Heart right ventricle (tissue), 16 donors: ENCODE measurements at regions not wholly inside any gene's neighbourhood (a gene's known extent, or its start where the extent isn't known, plus 50 kb on each side); places are given as distances from the start of the nearest gene placed in this dataset.

Source experiments
- ATAC-seq, 8 donors: fragments of 200-7000 bp; cut with Tn5 transposase; one replicate each; pipeline ENCODE4 v1.9.1; 2020; ENCODE audit warnings: mild to moderate bottlenecking in 8 of 8, moderate library complexity in 8 of 8, moderate number of reproducible peaks in 1 of 8
- DNase-seq, 2 donors: peaks; one replicate each; pipeline ENCODE4 v3.0.0-alpha.2; 2020
- H3K27ac ChIP-seq, 10 donors: fragments of 200-600 bp; sonication (generic) in 2 of 10; one replicate each; pipeline versions ENCODE4 v1.5.0 to v1.8.0; 2020 to 2022; ENCODE audit warnings: mild to moderate bottlenecking in 3 of 10
- H3K27me3 ChIP-seq, 7 donors: fragments of 200-600 bp; one replicate each; pipeline ENCODE4 v1.8.0; 2021 to 2022; ENCODE audit warnings: mild to moderate bottlenecking in 2 of 7
- H3K36me3 ChIP-seq, 9 donors: fragments of 200-600 bp; sonication (generic) in 1 of 9; one replicate each; pipeline versions ENCODE4 v1.5.0 to v1.8.0; 2020 to 2022; ENCODE audit warnings: mild to moderate bottlenecking in 2 of 9
- H3K4me1 ChIP-seq, 9 donors: fragments of 200-600 bp; sonication (generic) in 1 of 9; one replicate each; pipeline versions ENCODE4 v1.5.0 to v1.8.0; 2020 to 2022; ENCODE audit warnings: mild to moderate bottlenecking in 4 of 9
- H3K4me3 ChIP-seq, 10 donors: fragments of 200-600 bp; sonication (generic) in 2 of 10; one replicate each; pipeline versions ENCODE4 v1.5.0 to v1.8.0; 2020 to 2022; ENCODE audit warnings: mild to moderate bottlenecking in 7 of 10, moderate library complexity in 2 of 10
- H3K9me3 ChIP-seq, 11 donors: fragments of 200-600 bp in 10 of 11; sonication (generic) in 2 of 11; one replicate each; pipeline versions ENCODE4 v1.5.0 to v1.8.0; 2013 to 2022; ENCODE audit warnings: mild to moderate bottlenecking in 2 of 11, control low read depth in 1 of 11, moderate library complexity in 1 of 11
- CTCF ChIP-seq, 9 donors: fragments of 200-600 bp; sonication (generic) in 2 of 9; IDR thresholded peaks; one replicate each; pipeline versions ENCODE4 v1.5.0 to v1.8.0; 2021 to 2022; ENCODE audit warnings: antibody characterized with exemption in 9 of 9, mild to moderate bottlenecking in 5 of 9, moderate library complexity in 1 of 9
- whole genome bisulfite sequencing, 2 donors: extraction: QIAGEN DNeasy Blood & Tissue Kit; methylation state at CpG; one replicate each; pipeline ENCODE4 v1.1.7; 2013; ENCODE audit warnings: inconsistent platforms in 1 of 2; 5-methylcytosine and 5-hydroxymethylcytosine counted together
- intact Hi-C, 10 donors: fragments of 100-400 bp; cut with DNase I; formaldehyde crosslinking; loops; one replicate each; pipeline versions ENCODE4 v1.11.1 to v1.14.2; 2022
- donor health status: Arrhythmogenic right ventricular cardiomyopathy.
- donor health status: ischemic (EF 13 %, LVEDD 7.1; RV severe dilation, severe dysfunction).
- donor health status: healthy with polysubstance abuse.
- donor health status: DM: no; HTN: yes; CAD: no.
- donor health status: DM: no; HTN: no; CAD: no.
- donor health status: ischemic (EF 25% LVEDD 6.9; RV normal size, moderate dysfunction).
- donor health status: ischemic (EF 25% LVEDD 5.7; RV mildly dilated, moderate dysfunction).
- donor health status: healthy.
- donor health status: DM: yes; HTN: yes; CAD: no.
- donor health status: Ischemic cardiomyopathy.
- donor health status: ischemic (EF 35%, LVEDD 5.7; RV mildly dilated, moderate dysfunction).
- donor health status: nonischemic (EF 11% LVEDD 7.7; RV severe dilation, severe dysfunction).
- donor health status: DM: yes; HTN: yes; CAD: no.
- donor health status: PGD.
- donor health status: ischemic (EF 29% LVEDD 5.4; RV normal size, mild dysfunction).
- donor health status: nonischemic (EF 23%, LVEDD 6.1; RV moderate dilation, normal function).

DNA sequence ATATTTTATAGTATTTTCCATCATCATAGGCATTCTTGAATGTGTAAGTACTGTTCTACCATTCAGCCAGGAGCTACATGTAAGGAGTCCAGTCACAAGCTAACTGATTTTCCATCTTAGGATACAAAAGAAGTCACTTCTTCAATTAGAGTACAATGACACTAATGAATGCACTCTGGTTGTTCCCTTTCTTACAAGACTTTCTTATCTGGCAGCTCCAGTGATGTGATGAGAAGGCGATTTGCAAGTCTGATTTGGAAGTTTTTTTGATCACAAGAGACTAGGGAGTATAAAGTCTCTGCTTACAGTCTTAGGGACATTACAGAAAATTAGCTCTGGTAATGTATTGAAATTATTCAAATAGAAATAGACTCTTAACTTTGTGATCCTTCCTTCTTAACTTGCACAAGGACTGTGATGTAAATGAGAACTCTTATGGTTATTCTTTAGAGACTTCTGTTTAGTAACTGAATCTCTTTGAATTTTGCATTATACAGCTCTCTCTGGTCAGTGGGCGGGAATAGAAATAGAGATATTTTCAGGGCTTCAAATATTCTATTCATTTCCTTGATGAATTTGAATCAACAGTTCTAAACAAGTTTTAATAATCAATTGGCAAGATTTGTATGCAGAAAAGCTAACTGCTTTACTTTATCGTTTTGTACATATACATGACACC lies 130.4 kb upstream of the CDH6 start:
- ATAC-seq (no peak), DNase-seq (no peak)
- no peak overlapping the region for H3K4me3 ChIP-seq
- H3K4me1 ChIP-seq: no peaks in the 10 kb centered on the region
- no peaks in the 10 kb centered on the region for H3K27me3 ChIP-seq
- no peak overlapping the region for H3K27ac ChIP-seq
- H3K9me3 ChIP-seq: no peaks in the 10 kb centered on the region
- intact Hi-C loops: no loop called here
- H3K36me3 ChIP-seq: no peaks in the 10 kb centered on the region
- TF ChIP-seq CTCF (IDR thresholded peaks at IDR 0.05): no peak
- 81 to 88% methylated on average over 3 of the region's 3 CpGs for WGBS, 2 donors

- WGBS, 2 donors: 80 to 83% methylated on average over 2 of the region's 2 CpGs
- no peak overlapping the region for H3K4me3 ChIP-seq
- H3K4me1 ChIP-seq: no peaks in the 10 kb centered on the region
- no peak overlapping the region for H3K27ac ChIP-seq
- no peak for DNase-seq
- no peaks in the 10 kb centered on the region for H3K36me3 ChIP-seq
- intact Hi-C loops: no loop called here
- H3K27me3 ChIP-seq: no peaks in the 10 kb centered on the region
- TF ChIP-seq CTCF (IDR thresholded peaks at IDR 0.05): no peak
- no peaks in the 10 kb centered on the region for H3K9me3 ChIP-seq
- ATAC-seq: no peak
These were observed 133.6 kb upstream of the CDH6 start for GRCh38 chr5:31059889-31060288.

- H3K27ac ChIP-seq: no peak overlapping the region
- ATAC-seq (no peak), DNase-seq (no peak)
- H3K27me3 ChIP-seq: no peaks in the 10 kb centered on the region
- no peaks in the 10 kb centered on the region for H3K4me1 ChIP-seq
- no peaks in the 10 kb centered on the region for H3K9me3 ChIP-seq
- H3K4me3 ChIP-seq: no peak overlapping the region
- 53 to 62% methylated on average over 4 of the region's 4 CpGs for whole genome bisulfite sequencing, 2 donors
- TF ChIP-seq CTCF (IDR thresholded peaks at IDR 0.05): no peak
- H3K36me3 ChIP-seq: no peaks in the 10 kb centered on the region
- intact Hi-C loops: no loop called here
These were observed 139.0 kb upstream of the CDH6 start for GRCh38 chr5:31054453-31054852.

GRCh38 chr5:31052937-31053658 lies 140.4 kb upstream of the CDH6 start:
- intact Hi-C loops: no loop called here
- 88 to 89% methylated on average over 7 of the region's 7 CpGs for WGBS, 2 donors

More at GRCh38 chr5:31052937-31053658, 140.4 kb upstream of the CDH6 start:
- ATAC-seq (no peak), DNase-seq (no peak)
- Histone ChIP-seq H3K4me1 (no peaks in the 10 kb centered on the region), H3K9me3 (no peaks in the 10 kb centered on the region), H3K27me3 (no peaks in the 10 kb centered on the region), H3K4me3 (no peak overlapping the region), H3K36me3 (no peaks in the 10 kb centered on the region), H3K27ac (no peak overlapping the region)
- no peak for TF ChIP-seq CTCF (IDR thresholded peaks at IDR 0.05)
